Liver (tissue), 8 donors: ENCODE measurements at regions not wholly inside any gene's neighbourhood (a gene's known extent, or its start where the extent isn't known, plus 50 kb on each side); places are given as distances from the start of the nearest gene placed in this dataset.

Source experiments
- DNase-seq: peaks from one replicate; pipeline ENCODE4 v3.0.0-alpha.2; 2017; ENCODE audit warnings: low spot score
- H3K27ac ChIP-seq, 2 donors: one replicate each; pipeline ENCODE4 v1.7.0; 2013; ENCODE audit warnings: inconsistent platforms in 2 of 2, low read length in 2 of 2, control low read depth in 1 of 2, low read depth in 1 of 2, mild to moderate bottlenecking in 1 of 2
- H3K27me3 ChIP-seq, 4 donors: one replicate each; pipeline versions ENCODE4 v1.6.1 to v1.7.0; 2013; ENCODE audit warnings: low read length in 3 of 4, inconsistent platforms in 1 of 4, mild to moderate bottlenecking in 1 of 4, moderate library complexity in 1 of 4; ENCODE audit not compliant: control insufficient read depth in 4 of 4, insufficient read depth in 4 of 4
- H3K36me3 ChIP-seq, 4 donors: one replicate each; pipeline versions ENCODE4 v1.6.1 to v1.7.0; 2013; ENCODE audit warnings: low read length in 3 of 4, mild to moderate bottlenecking in 3 of 4, low read depth in 1 of 4, moderate library complexity in 1 of 4; ENCODE audit not compliant: control insufficient read depth in 4 of 4, insufficient read depth in 3 of 4
- H3K4me1 ChIP-seq, 4 donors: one replicate each; pipeline versions ENCODE4 v1.6.1 to v1.7.0; 2013; ENCODE audit warnings: low read length in 3 of 4, mild to moderate bottlenecking in 3 of 4, moderate library complexity in 1 of 4; ENCODE audit not compliant: control insufficient read depth in 4 of 4, insufficient read depth in 4 of 4
- H3K4me3 ChIP-seq, 3 donors: one replicate each; pipeline versions ENCODE4 v1.6.1 to v1.7.0; 2013; ENCODE audit warnings: low read length in 3 of 3, control low read depth in 1 of 3, low read depth in 1 of 3, mild to moderate bottlenecking in 1 of 3
- H3K9ac ChIP-seq, 2 donors: one replicate each; pipeline ENCODE4 v1.7.0; 2013; ENCODE audit warnings: low read length in 2 of 2, mild to moderate bottlenecking in 2 of 2, moderate library complexity in 2 of 2, control low read depth in 1 of 2, low read depth in 1 of 2
- H3K9me3 ChIP-seq, 4 donors: one replicate each; pipeline versions ENCODE4 v1.6.1 to v1.7.0; 2013; ENCODE audit warnings: low read length in 3 of 4; ENCODE audit not compliant: control insufficient read depth in 4 of 4
- EGR1 ChIP-seq, 2 donors: IDR thresholded peaks; 2 replicates each; pipeline ENCODE4 v1.6.1; 2016 to 2018; ENCODE audit warnings: antibody characterized with exemption in 2 of 2, low read depth in 2 of 2
- FOXA1 ChIP-seq: IDR thresholded peaks from 2 replicates; pipeline ENCODE4 v1.6.1; 2016; ENCODE audit warnings: antibody characterized with exemption
- FOXA2 ChIP-seq: IDR thresholded peaks from 2 replicates; pipeline ENCODE4 v1.6.1; 2016; ENCODE audit warnings: antibody characterized with exemption
- GABPA ChIP-seq, 2 donors: IDR thresholded peaks in 1 of 2; conservative IDR thresholded peaks in 1 of 2; 2 replicates each; pipeline ENCODE4 v1.6.1; 2016; ENCODE audit warnings: antibody characterized with exemption in 2 of 2, mild to moderate bottlenecking in 1 of 2, moderate library complexity in 1 of 2
- HNF4A ChIP-seq, 2 donors: conservative IDR thresholded peaks; 2 replicates each; pipeline ENCODE4 v1.6.1; 2016; ENCODE audit warnings: antibody characterized with exemption in 2 of 2, mild to moderate bottlenecking in 2 of 2
- HNF4G ChIP-seq: IDR thresholded peaks from 2 replicates; pipeline ENCODE4 v1.6.1; 2016; ENCODE audit warnings: antibody characterized with exemption
- JUND ChIP-seq, 2 donors: IDR thresholded peaks; 2 replicates each; pipeline ENCODE4 v1.6.1; 2016; ENCODE audit warnings: antibody characterized with exemption in 2 of 2
- NR2F2 ChIP-seq: IDR thresholded peaks from 2 replicates; pipeline ENCODE4 v1.6.1; 2016; ENCODE audit warnings: antibody characterized with exemption
- RAD21 ChIP-seq, 2 donors: IDR thresholded peaks; 2 replicates each; pipeline ENCODE4 v1.6.1; 2016; ENCODE audit warnings: antibody characterized with exemption in 2 of 2, mild to moderate bottlenecking in 2 of 2
- RXRA ChIP-seq, 2 donors: IDR thresholded peaks; 2 replicates each; pipeline ENCODE4 v1.6.1; 2017 to 2018; ENCODE audit warnings: antibody characterized with exemption in 2 of 2, mild to moderate bottlenecking in 1 of 2
- SP1 ChIP-seq: IDR thresholded peaks from 2 replicates; pipeline ENCODE4 v1.6.1; 2018; ENCODE audit warnings: antibody characterized with exemption, mild to moderate bottlenecking
- TAF1 ChIP-seq: conservative IDR thresholded peaks from 2 replicates; pipeline ENCODE4 v1.6.1; 2016; ENCODE audit warnings: antibody characterized with exemption, mild to moderate bottlenecking
- YY1 ChIP-seq: IDR thresholded peaks from 2 replicates; pipeline ENCODE4 v1.6.1; 2016; ENCODE audit warnings: antibody characterized with exemption, mild to moderate bottlenecking
- whole genome bisulfite sequencing: extraction: QIAGEN DNeasy Blood & Tissue Kit; methylation state at CpG from one replicate; pipeline ENCODE4 v1.1.7; 2013; 5-methylcytosine and 5-hydroxymethylcytosine counted together
- TF ChIP-seq, protein P1 (sequence below): IDR thresholded peaks from 2 replicates; pipeline ENCODE4 v1.6.1; 2016; ENCODE audit warnings: antibody characterized with exemption
- TF ChIP-seq, protein P2 (sequence below): IDR thresholded peaks from 2 replicates; pipeline ENCODE4 v1.6.1; 2016; ENCODE audit warnings: antibody characterized with exemption
- TF ChIP-seq, protein P3 (sequence below): fragments of 150-350 bp; IDR thresholded peaks from 2 replicates; pipeline ENCODE4 v1.5.1; 2017; ENCODE audit warnings: improper control_type of control experiment, low read depth, low read length; ENCODE audit not compliant: missing input control
- TF ChIP-seq, protein P4 (sequence below): IDR thresholded peaks from 2 replicates; pipeline ENCODE4 v1.6.1; 2016; ENCODE audit warnings: antibody characterized with exemption, mild to moderate bottlenecking
- TF ChIP-seq, protein P5 (sequence below): IDR thresholded peaks from 2 replicates; pipeline ENCODE4 v1.6.1; 2016; ENCODE audit warnings: antibody characterized with exemption
- donor health status: healthy.
- donor health status: healthy.
- donor health status: healthy.
- donor health status: healthy.
- donor health status: healthy.

DNA sequence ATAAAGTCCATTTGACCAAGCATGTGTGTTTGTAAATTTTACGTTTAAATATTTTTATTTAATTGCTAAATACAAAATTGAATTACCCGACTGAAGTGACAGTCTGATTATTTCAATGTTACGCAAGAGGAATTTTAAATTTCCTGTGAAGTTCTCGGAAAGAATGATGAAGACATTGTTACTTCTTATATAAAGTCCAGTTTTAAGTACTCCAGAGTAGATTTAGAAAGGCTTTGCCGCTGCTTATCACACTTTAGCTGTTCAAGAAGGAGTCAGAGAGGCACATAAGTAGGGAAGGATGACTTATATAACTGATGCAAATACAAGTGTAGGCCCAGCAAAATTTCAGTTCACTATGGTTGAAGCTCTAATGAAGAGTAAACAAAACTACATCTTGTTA, 265.1 kb upstream of the CITED2 start:
- WGBS, result 92% methylated on average over 5 of the region's 5 CpGs
- TF ChIP-seq FOXA1 (no peak), HNF4A (conservative IDR thresholded peaks at IDR 0.05) (no peak), RXRA (IDR thresholded peaks at IDR 0.05) (no peak), JUND (IDR thresholded peaks at IDR 0.05) (no peak), GABPA (IDR thresholded peaks at IDR 0.05 in 1 of 2, conservative IDR thresholded peaks at IDR 0.05 in 1 of 2) (no peak)
- TF ChIP-seq, protein P1, sequence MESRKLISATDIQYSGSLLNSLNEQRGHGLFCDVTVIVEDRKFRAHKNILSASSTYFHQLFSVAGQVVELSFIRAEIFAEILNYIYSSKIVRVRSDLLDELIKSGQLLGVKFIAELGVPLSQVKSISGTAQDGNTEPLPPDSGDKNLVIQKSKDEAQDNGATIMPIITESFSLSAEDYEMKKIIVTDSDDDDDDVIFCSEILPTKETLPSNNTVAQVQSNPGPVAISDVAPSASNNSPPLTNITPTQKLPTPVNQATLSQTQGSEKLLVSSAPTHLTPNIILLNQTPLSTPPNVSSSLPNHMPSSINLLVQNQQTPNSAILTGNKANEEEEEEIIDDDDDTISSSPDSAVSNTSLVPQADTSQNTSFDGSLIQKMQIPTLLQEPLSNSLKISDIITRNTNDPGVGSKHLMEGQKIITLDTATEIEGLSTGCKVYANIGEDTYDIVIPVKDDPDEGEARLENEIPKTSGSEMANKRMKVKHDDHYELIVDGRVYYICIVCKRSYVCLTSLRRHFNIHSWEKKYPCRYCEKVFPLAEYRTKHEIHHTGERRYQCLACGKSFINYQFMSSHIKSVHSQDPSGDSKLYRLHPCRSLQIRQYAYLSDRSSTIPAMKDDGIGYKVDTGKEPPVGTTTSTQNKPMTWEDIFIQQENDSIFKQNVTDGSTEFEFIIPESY, result no peak
- TF ChIP-seq, protein P2, sequence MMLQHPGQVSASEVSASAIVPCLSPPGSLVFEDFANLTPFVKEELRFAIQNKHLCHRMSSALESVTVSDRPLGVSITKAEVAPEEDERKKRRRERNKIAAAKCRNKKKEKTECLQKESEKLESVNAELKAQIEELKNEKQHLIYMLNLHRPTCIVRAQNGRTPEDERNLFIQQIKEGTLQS, result no peak
- TF ChIP-seq, protein P3, sequence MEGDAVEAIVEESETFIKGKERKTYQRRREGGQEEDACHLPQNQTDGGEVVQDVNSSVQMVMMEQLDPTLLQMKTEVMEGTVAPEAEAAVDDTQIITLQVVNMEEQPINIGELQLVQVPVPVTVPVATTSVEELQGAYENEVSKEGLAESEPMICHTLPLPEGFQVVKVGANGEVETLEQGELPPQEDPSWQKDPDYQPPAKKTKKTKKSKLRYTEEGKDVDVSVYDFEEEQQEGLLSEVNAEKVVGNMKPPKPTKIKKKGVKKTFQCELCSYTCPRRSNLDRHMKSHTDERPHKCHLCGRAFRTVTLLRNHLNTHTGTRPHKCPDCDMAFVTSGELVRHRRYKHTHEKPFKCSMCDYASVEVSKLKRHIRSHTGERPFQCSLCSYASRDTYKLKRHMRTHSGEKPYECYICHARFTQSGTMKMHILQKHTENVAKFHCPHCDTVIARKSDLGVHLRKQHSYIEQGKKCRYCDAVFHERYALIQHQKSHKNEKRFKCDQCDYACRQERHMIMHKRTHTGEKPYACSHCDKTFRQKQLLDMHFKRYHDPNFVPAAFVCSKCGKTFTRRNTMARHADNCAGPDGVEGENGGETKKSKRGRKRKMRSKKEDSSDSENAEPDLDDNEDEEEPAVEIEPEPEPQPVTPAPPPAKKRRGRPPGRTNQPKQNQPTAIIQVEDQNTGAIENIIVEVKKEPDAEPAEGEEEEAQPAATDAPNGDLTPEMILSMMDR, result no peak
- Histone ChIP-seq H3K9ac (no peak overlapping the region), H3K9me3 (no peaks in the 10 kb centered on the region), H3K27ac (no peak overlapping the region), H3K4me3 (no peak overlapping the region), H3K27me3 (no peaks in the 10 kb centered on the region), H3K36me3 (no peaks in the 10 kb centered on the region), H3K4me1 (no peaks in the 10 kb centered on the region)
- DNase-seq, result no peak

DNA sequence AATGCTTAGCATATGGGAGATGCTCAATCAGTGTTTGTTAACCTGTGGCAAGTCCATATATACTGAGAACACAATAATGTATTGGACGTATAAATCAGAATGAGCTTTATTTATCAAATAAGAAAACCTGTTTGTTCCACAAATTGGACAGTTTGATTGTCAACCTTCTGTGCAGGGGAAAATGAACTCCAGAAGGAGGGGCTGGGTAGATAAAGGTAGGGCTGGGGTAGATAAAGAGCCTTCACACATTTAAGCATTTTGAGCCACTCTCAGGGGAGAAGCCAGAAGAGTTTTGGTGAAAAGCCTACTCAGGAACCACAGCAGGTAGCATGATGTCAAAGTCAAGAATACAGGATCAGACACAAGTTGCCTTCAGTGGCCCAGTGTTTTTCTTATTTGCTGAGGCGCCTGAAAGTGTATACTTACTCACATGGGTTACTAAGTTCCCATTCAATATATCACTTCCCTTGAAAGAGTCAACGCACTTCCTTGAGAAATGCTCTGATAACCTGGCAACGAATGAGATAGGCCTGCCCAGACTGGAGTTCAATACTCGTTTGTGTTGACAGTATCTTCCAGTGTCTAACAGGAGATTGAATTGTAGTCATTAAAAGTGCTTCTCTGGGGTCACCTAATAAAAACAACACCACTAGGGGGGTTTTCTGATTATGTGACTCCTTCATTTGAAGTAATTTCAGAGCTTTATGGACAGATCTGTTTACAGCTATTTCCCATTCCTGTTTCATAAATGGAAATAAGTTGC, 263.9 kb upstream of the CITED2 start:
- no peaks in the 10 kb centered on the region for H3K4me1 ChIP-seq
- WGBS, result 73% methylated on average over 5 of the region's 5 CpGs
- H3K27me3 ChIP-seq, result no peaks in the 10 kb centered on the region
- TF ChIP-seq YY1 (no peak), FOXA1 (no peak), JUND (IDR thresholded peaks at IDR 0.05) (no peak), RXRA (IDR thresholded peaks at IDR 0.05) (no peak), EGR1 (IDR thresholded peaks at IDR 0.05; ENCODE audit: low read depth in 2 of 2) (no peak), HNF4A (conservative IDR thresholded peaks at IDR 0.05) (no peak), RAD21 (IDR thresholded peaks at IDR 0.05) (no peak), NR2F2 (no peak), GABPA (IDR thresholded peaks at IDR 0.05 in 1 of 2, conservative IDR thresholded peaks at IDR 0.05 in 1 of 2) (no peak), TAF1 (no peak), SP1 (no peak), HNF4G (no peak), FOXA2 (no peak)
- TF ChIP-seq, protein P2, result no peak
- TF ChIP-seq, protein P1, result no peak
- TF ChIP-seq, protein P3, result no peak
- TF ChIP-seq, protein P4, sequence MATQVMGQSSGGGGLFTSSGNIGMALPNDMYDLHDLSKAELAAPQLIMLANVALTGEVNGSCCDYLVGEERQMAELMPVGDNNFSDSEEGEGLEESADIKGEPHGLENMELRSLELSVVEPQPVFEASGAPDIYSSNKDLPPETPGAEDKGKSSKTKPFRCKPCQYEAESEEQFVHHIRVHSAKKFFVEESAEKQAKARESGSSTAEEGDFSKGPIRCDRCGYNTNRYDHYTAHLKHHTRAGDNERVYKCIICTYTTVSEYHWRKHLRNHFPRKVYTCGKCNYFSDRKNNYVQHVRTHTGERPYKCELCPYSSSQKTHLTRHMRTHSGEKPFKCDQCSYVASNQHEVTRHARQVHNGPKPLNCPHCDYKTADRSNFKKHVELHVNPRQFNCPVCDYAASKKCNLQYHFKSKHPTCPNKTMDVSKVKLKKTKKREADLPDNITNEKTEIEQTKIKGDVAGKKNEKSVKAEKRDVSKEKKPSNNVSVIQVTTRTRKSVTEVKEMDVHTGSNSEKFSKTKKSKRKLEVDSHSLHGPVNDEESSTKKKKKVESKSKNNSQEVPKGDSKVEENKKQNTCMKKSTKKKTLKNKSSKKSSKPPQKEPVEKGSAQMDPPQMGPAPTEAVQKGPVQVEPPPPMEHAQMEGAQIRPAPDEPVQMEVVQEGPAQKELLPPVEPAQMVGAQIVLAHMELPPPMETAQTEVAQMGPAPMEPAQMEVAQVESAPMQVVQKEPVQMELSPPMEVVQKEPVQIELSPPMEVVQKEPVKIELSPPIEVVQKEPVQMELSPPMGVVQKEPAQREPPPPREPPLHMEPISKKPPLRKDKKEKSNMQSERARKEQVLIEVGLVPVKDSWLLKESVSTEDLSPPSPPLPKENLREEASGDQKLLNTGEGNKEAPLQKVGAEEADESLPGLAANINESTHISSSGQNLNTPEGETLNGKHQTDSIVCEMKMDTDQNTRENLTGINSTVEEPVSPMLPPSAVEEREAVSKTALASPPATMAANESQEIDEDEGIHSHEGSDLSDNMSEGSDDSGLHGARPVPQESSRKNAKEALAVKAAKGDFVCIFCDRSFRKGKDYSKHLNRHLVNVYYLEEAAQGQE, result no peak
- TF ChIP-seq, protein P5, sequence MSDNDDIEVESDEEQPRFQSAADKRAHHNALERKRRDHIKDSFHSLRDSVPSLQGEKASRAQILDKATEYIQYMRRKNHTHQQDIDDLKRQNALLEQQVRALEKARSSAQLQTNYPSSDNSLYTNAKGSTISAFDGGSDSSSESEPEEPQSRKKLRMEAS, result no peak
- H3K36me3 ChIP-seq, result no peaks in the 10 kb centered on the region
- H3K4me3 ChIP-seq, result no peak overlapping the region
- H3K9me3 ChIP-seq, result no peaks in the 10 kb centered on the region
- DNase-seq, result no peak
- H3K27ac ChIP-seq, result no peak overlapping the region
- no peak overlapping the region for H3K9ac ChIP-seq
